ENCODE measurements at regions not wholly inside any gene's neighbourhood (a gene's known extent, or its start where the extent isn't known, plus 50 kb on each side); places are given as distances from the start of the nearest gene placed in this dataset.

GRCh38 chr13:72514146-72514545 lies 213.3 kb downstream of the MZT1 start:
- H3K4me1 ChIP-seq (ENCODE audit: insufficient read depth, poor library complexity, severe bottlenecking) = no peaks in the 10 kb centered on the region
- TF ChIP-seq CTCF (IDR thresholded peaks at IDR 0.05; ENCODE audit: poor library complexity, severe bottlenecking) = no peak
- H3K27ac ChIP-seq (ENCODE audit: poor library complexity, severe bottlenecking) = no peak overlapping the region
- no peak for ATAC-seq (ENCODE audit: low read depth)
- no peak for DNase-seq (ENCODE audit: low spot score)
- no peaks in the 10 kb centered on the region for H3K27me3 ChIP-seq (ENCODE audit: insufficient read depth, poor library complexity, severe bottlenecking)
- H3K9me3 ChIP-seq (ENCODE audit: severe bottlenecking) = no peaks in the 10 kb centered on the region
- no peak overlapping the region for H3K4me3 ChIP-seq (ENCODE audit: severe bottlenecking)
- no peaks in the 10 kb centered on the region for H3K36me3 ChIP-seq (ENCODE audit: low read depth)

GRCh38 chr13:72508392-72508791 lies 219.0 kb downstream of the MZT1 start:
- Histone ChIP-seq H3K4me1 (ENCODE audit: insufficient read depth, poor library complexity, severe bottlenecking) (no peaks in the 10 kb centered on the region), H3K9me3 (ENCODE audit: severe bottlenecking) (no peaks in the 10 kb centered on the region), H3K27ac (ENCODE audit: poor library complexity, severe bottlenecking) (no peak overlapping the region), H3K36me3 (ENCODE audit: low read depth) (no peaks in the 10 kb centered on the region), H3K27me3 (ENCODE audit: insufficient read depth, poor library complexity, severe bottlenecking) (no peaks in the 10 kb centered on the region), H3K4me3 (ENCODE audit: severe bottlenecking) (no peak overlapping the region)
- ATAC-seq (ENCODE audit: low read depth) (no peak), DNase-seq (ENCODE audit: low spot score) (no peak)
- TF ChIP-seq CTCF (IDR thresholded peaks at IDR 0.05; ENCODE audit: poor library complexity, severe bottlenecking) = no peak

DNA sequence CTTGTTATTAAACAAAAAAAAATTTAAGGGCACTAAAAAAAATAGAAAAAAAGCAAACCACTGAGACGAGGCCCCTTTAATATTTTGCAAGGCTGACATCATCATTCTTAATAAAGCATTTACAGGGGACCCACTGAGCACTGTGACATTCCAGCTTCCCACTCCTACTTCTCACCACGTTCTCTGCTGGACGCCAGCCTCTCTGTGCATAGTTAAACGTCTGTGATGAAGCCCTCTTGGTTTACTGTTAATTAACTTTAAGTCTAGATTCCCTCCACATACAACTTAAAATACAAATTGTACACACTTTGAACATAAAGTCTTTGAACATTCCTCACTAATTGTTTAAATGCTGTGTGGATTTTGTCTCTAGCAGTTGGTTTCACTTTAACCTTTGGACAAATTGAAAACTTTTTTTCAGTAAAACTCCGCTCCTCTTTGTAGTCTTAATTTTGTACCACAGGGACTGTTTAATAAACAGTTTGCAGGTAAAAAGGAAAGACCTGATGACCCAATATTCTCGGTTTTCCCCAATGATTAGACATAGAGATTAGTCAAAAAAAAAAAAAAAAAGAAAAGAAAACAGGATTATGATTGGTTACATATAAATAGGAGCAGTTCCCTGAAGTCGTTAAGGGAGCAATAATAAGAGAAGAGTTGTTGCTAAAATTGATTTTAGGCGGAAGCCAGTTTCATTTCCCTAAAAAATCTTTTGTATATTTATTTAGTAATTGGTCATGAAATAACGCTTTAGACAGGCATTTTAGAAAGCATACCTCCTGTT lies 219.8 kb downstream of the MZT1 start:
- DNase-seq (ENCODE audit: low spot score) = no peak
- no peak for TF ChIP-seq CTCF (IDR thresholded peaks at IDR 0.05; ENCODE audit: poor library complexity, severe bottlenecking)
- no peaks in the 10 kb centered on the region for H3K27me3 ChIP-seq (ENCODE audit: insufficient read depth, poor library complexity, severe bottlenecking)
- H3K4me1 ChIP-seq (ENCODE audit: insufficient read depth, poor library complexity, severe bottlenecking) = no peaks in the 10 kb centered on the region
- H3K9me3 ChIP-seq (ENCODE audit: severe bottlenecking) = no peaks in the 10 kb centered on the region
- H3K36me3 ChIP-seq (ENCODE audit: low read depth) = no peaks in the 10 kb centered on the region
- ATAC-seq (ENCODE audit: low read depth) = no peak
- no peak overlapping the region for H3K4me3 ChIP-seq (ENCODE audit: severe bottlenecking)
- no peak overlapping the region for H3K27ac ChIP-seq (ENCODE audit: poor library complexity, severe bottlenecking)

DNA sequence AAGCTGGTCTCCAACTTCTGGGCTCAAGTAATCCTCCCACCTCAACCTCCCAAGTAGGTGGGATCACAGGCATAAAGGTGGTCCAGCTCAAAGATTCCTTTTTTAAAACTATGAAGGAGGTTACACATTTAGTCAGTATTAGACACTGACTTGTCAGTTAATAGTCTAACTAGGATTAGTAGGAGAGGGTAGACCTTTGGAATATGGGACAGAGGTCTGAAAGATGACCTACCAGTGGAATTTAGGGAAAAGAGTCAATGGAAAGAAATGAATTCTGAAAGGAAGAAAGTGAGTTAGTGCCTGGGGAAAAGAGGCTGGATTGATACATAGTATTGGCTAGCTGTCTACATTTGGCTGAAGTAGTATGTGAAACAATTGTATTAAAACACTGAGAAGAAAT lies 220.7 kb downstream of the MZT1 start:
- H3K36me3 ChIP-seq (ENCODE audit: low read depth) = no peaks in the 10 kb centered on the region
- ATAC-seq (ENCODE audit: low read depth) (no peak), DNase-seq (ENCODE audit: low spot score) (no peak)
- no peaks in the 10 kb centered on the region for H3K27me3 ChIP-seq (ENCODE audit: insufficient read depth, poor library complexity, severe bottlenecking)
- TF ChIP-seq CTCF (IDR thresholded peaks at IDR 0.05; ENCODE audit: poor library complexity, severe bottlenecking) = no peak
- no peaks in the 10 kb centered on the region for H3K4me1 ChIP-seq (ENCODE audit: insufficient read depth, poor library complexity, severe bottlenecking)
- no peaks in the 10 kb centered on the region for H3K9me3 ChIP-seq (ENCODE audit: severe bottlenecking)
- no peak overlapping the region for H3K27ac ChIP-seq (ENCODE audit: poor library complexity, severe bottlenecking)
- H3K4me3 ChIP-seq (ENCODE audit: severe bottlenecking) = no peak overlapping the region

DNA sequence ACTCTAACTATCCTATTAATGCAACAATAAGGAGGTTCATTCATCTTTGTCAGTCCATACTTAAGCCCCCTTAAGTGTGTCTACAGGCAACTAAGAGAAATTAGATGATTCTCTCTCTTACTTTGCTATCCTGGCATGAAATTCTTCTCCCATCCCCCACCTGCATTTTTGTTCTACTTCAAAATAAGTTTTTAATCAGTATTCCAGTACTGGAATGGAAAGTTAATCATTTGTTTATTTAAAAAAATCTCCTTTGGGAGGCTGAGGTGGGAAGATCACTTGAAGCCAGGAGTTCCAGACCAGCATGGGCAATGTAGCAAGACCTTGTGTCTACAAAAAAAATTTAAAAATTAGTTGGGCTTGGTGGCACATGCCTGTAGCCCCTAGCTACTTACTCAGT lies 222.1 kb downstream of the MZT1 start:
- H3K36me3 ChIP-seq (ENCODE audit: low read depth) = no peaks in the 10 kb centered on the region
- ATAC-seq (ENCODE audit: low read depth) (no peak), DNase-seq (ENCODE audit: low spot score) (no peak)
- H3K4me3 ChIP-seq (ENCODE audit: severe bottlenecking) = no peak overlapping the region
- TF ChIP-seq CTCF (IDR thresholded peaks at IDR 0.05; ENCODE audit: poor library complexity, severe bottlenecking) = no peak
- H3K27ac ChIP-seq (ENCODE audit: poor library complexity, severe bottlenecking) = no peak overlapping the region
- H3K9me3 ChIP-seq (ENCODE audit: severe bottlenecking) = no peaks in the 10 kb centered on the region
- H3K27me3 ChIP-seq (ENCODE audit: insufficient read depth, poor library complexity, severe bottlenecking) = no peaks in the 10 kb centered on the region
- H3K4me1 ChIP-seq (ENCODE audit: insufficient read depth, poor library complexity, severe bottlenecking) = no peaks in the 10 kb centered on the region
